GM21515 (cell line): ENCODE measurements at regions not wholly inside any gene's neighbourhood (a gene's known extent, or its start where the extent isn't known, plus 50 kb on each side); places are given as distances from the start of the nearest gene placed in this dataset.

Experiments used
- ATAC-seq: cut with Tn5 transposase; IDR thresholded peaks from one replicate; pipeline ENCODE4 v1.9.1; 2021; ENCODE audit not compliant: unreplicated experiment

GRCh38 chr1:103854279-103854678 is 104.6 kb downstream of the AMY1C start:
- no peak for ATAC-seq

- ATAC-seq = no peak
These were observed 110.0 kb downstream of the AMY1C start for GRCh38 chr1:103859721-103860120.

GRCh38 chr1:103898576-103899345 is 149.1 kb downstream of the AMY1C start:
- ATAC-seq = no peak

- ATAC-seq = no peak
These were observed 150.3 kb downstream of the AMY1C start for GRCh38 chr1:103900005-103900404.

- ATAC-seq = no peak
These were observed 151.4 kb downstream of the AMY1C start for GRCh38 chr1:103901072-103901471.

GRCh38 chr1:103905363-103905762 is 155.7 kb downstream of the AMY1C start:
- no peak for ATAC-seq

GRCh38 chr1:103911450-103911849 is 161.8 kb downstream of the AMY1C start:
- ATAC-seq = no peak

- no peak for ATAC-seq
These were observed 168.1 kb downstream of the AMY1C start for GRCh38 chr1:103917795-103918194.

GRCh38 chr1:103931891-103932290 is 182.2 kb downstream of the AMY1C start:
- ATAC-seq = no peak

GRCh38 chr1:103937763-103938357 is 188.2 kb downstream of the AMY1C start:
- peak; percentile 75 for ATAC-seq

GRCh38 chr1:103941086-103941485 is 191.4 kb downstream of the AMY1C start:
- ATAC-seq = no peak

GRCh38 chr1:103942029-103942428 is 192.3 kb downstream of the AMY1C start:
- ATAC-seq = no peak

- ATAC-seq = no peak
These were observed 196.1 kb downstream of the AMY1C start for GRCh38 chr1:103945774-103946173.

GRCh38 chr1:103948526-103948925 is 198.8 kb downstream of the AMY1C start:
- no peak for ATAC-seq

- ATAC-seq = no peak
These were observed 200.1 kb downstream of the AMY1C start for GRCh38 chr1:103949779-103950178.

- ATAC-seq = no peak
These were observed 203.7 kb downstream of the AMY1C start for GRCh38 chr1:103953386-103953785.

- ATAC-seq = no peak
These were observed 209.0 kb downstream of the AMY1C start for GRCh38 chr1:103958699-103959098.

- no peak for ATAC-seq
These were observed 209.9 kb downstream of the AMY1C start for GRCh38 chr1:103959565-103959964.

- ATAC-seq = no peak
These were observed 210.3 kb downstream of the AMY1C start for GRCh38 chr1:103960045-103960444.

- ATAC-seq = no peak
These were observed 211.0 kb downstream of the AMY1C start for GRCh38 chr1:103960710-103961109.

- ATAC-seq = no peak
These were observed 237.1 kb downstream of the AMY1C start for GRCh38 chr1:103986792-103987191.

GRCh38 chr1:103997631-103998030 is 247.9 kb downstream of the AMY1C start:
- ATAC-seq = no peak
